ENCODE measurements at regions not wholly inside any gene's neighbourhood (a gene's known extent, or its start where the extent isn't known, plus 50 kb on each side); places are given as distances from the start of the nearest gene placed in this dataset.

DNA sequence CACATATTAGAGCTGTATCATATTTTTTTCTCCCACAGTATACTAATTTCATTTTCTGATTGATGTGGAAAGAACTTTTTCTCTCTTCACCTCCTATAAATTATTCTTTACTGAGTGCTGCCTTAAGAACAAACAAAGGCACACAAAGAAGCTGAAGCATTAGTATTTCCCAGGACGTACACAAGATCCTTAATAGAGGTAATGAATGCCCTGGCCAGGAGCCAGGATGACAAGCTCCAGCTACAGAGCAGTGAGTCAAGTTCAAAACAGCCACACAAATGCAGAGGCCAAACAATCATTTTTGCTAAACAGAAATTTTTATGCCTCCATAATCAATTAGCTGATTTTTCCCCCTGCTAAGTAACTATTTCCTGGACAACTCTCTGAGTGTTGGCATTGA lies 639.6 kb downstream of the EPHA7 start:
- TF ChIP-seq ZNF274 (IDR thresholded peaks at IDR 0.05; ENCODE audit: low read depth, low read length) (no peak), YY1 (IDR thresholded peaks at IDR 0.05; ENCODE audit: insufficient read depth, insufficient read length) (no peak), SUZ12 (IDR thresholded peaks at IDR 0.05; ENCODE audit: extremely low read depth, insufficient read depth, insufficient read length) (no peak)
